SK-N-MC (cell line): ENCODE measurements at regions not wholly inside any gene's neighbourhood (a gene's known extent, or its start where the extent isn't known, plus 50 kb on each side); places are given as distances from the start of the nearest gene placed in this dataset.

Source experiments
- EZH2 ChIP-seq: fragments of 200-600 bp; sonication (generic); IDR thresholded peaks from one replicate; pipeline ENCODE4 v1.6.1; 2017; ENCODE audit warnings: antibody characterized with exemption
- POLR2AphosphoS5 ChIP-seq: IDR thresholded peaks from 2 replicates; pipeline ENCODE4 v1.6.1; 2012; ENCODE audit warnings: mild to moderate bottlenecking, low read depth, low read length, borderline replicate concordance

- TF ChIP-seq POLR2AphosphoS5 (no peak), EZH2 (no peak)
These were observed 494.0 kb upstream of the MAP3K7 start for GRCh38 chr6:91080871-91081270.
